ENCODE measurements at regions not wholly inside any gene's neighbourhood (a gene's known extent, or its start where the extent isn't known, plus 50 kb on each side); places are given as distances from the start of the nearest gene placed in this dataset.

- TF ChIP-seq CTCF (IDR thresholded peaks at IDR 0.05) (no peak), POLR2A (IDR thresholded peaks at IDR 0.05) (no peak)
Observed at GRCh38 chr3:94564247-94564646, 501.4 kb downstream of the NSUN3 start.
